ENCODE measurements at regions not wholly inside any gene's neighbourhood (a gene's known extent, or its start where the extent isn't known, plus 50 kb on each side); places are given as distances from the start of the nearest gene placed in this dataset.

- no peak for DNase-seq (ENCODE audit: insufficient read length, low spot score)
- no peak for FAIRE-seq
These were observed 66.7 kb upstream of the EZH2 start for GRCh38 chr7:148950806-148951205.

GRCh38 chr7:148944935-148945934, 61.1 kb upstream of the EZH2 start:
- FAIRE-seq, result no peak
- DNase-seq (ENCODE audit: insufficient read length, low spot score), result no peak

GRCh38 chr7:148941598-148942275, 57.6 kb upstream of the EZH2 start:
- DNase-seq (ENCODE audit: insufficient read length, low spot score) (no peak), FAIRE-seq (peak; percentile 74)

- DNase-seq (ENCODE audit: insufficient read length, low spot score) (peak; percentile 40), FAIRE-seq (peak; percentile 88)
These were observed 56.9 kb upstream of the EZH2 start for GRCh38 chr7:148940702-148941597.

GRCh38 chr7:148939128-148939755, 55.2 kb upstream of the EZH2 start:
- FAIRE-seq, result no peak
- DNase-seq (ENCODE audit: insufficient read length, low spot score), result no peak

- DNase-seq (ENCODE audit: insufficient read length, low spot score) (no peak), FAIRE-seq (no peak)
These were observed 51.4 kb upstream of the EZH2 start for GRCh38 chr7:148935451-148935850.
